Thyroid gland (tissue), 4 donors: ENCODE measurements at regions not wholly inside any gene's neighbourhood (a gene's known extent, or its start where the extent isn't known, plus 50 kb on each side); places are given as distances from the start of the nearest gene placed in this dataset.

Experiments used
- DNase-seq, 2 donors: peaks; one replicate each; pipeline ENCODE4 v3.0.0-alpha.2; 2019
- H3K27ac ChIP-seq, 3 donors: fragments of 200-600 bp; sonication (generic); 1 replicate in 2 of 3; 2 replicates in 1 of 3; pipeline ENCODE4 v1.5.1; 2016 to 2019; ENCODE audit warnings: mild to moderate bottlenecking in 1 of 3, moderate library complexity in 1 of 3
- H3K27me3 ChIP-seq: fragments of 200-600 bp; sonication (generic); one replicate; pipeline ENCODE4 v1.5.1; 2019
- H3K36me3 ChIP-seq, 2 donors: fragments of 200-600 bp; sonication (generic); one replicate each; pipeline ENCODE4 v1.5.1; 2016 to 2019
- H3K4me1 ChIP-seq, 2 donors: fragments of 200-600 bp; sonication (generic); one replicate each; pipeline ENCODE4 v1.5.1; 2017 to 2019
- H3K4me3 ChIP-seq, 3 donors: fragments of 200-600 bp; sonication (generic); replicated peaks in 1 of 3; 1 replicate in 2 of 3; 2 replicates in 1 of 3; pipeline ENCODE4 v1.5.1; 2016; ENCODE audit warnings: mild to moderate bottlenecking in 1 of 3
- H3K9me3 ChIP-seq: fragments of 200-600 bp; sonication (generic); one replicate; pipeline ENCODE4 v1.5.1; 2017
- POLR2A ChIP-seq, 2 donors: fragments of 450-650 bp; IDR thresholded peaks; one replicate each; pipeline ENCODE4 v1.6.1; 2017; ENCODE audit warnings: antibody characterized with exemption in 2 of 2, mild to moderate bottlenecking in 2 of 2, moderate library complexity in 1 of 2
- WGBS, 2 donors: methylation state at CpG; one replicate each; pipeline ENCODE4 v1.1.5; 2017; 5-methylcytosine and 5-hydroxymethylcytosine counted together
- intact Hi-C: fragments of 100-400 bp; cut with DNase I; formaldehyde crosslinking; loops from one replicate; pipeline ENCODE4 v1.15.1; 2023
- TF ChIP-seq, protein P1 (sequence below), 6 experiments: fragments of 200-600 bp in 3 of 6; fragments of 450-650 bp in 3 of 6; sonication (generic) in 3 of 6; IDR thresholded peaks; one replicate each; pipeline ENCODE4 v1.5.1; 2016 to 2019; ENCODE audit warnings: antibody characterized with exemption in 6 of 6, mild to moderate bottlenecking in 2 of 6, inconsistent platforms in 1 of 6, moderate library complexity in 1 of 6

DNA sequence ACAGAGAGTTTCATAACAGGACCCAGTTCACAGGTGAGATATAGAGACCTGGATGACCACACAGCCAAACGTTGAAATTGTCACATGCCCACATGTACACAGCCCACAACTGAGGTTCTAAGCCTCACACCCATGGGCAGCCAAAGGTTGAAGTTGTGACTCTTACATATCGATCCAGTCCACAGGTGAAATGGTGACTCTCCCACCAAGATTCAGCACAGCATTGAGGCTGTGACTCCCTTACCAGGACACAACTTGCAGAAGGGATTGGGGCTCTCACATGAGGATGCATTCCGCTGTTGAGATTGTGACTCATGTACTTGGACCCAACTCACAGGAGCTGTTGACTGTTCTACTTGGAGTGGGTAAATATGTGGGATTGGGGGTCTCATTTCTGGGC lies 1836.4 kb downstream of the TP53TG3F start:
- no peak overlapping the region for H3K4me3 ChIP-seq
- H3K27me3 ChIP-seq: no peaks in the 10 kb centered on the region
- H3K27ac ChIP-seq: no peak overlapping the region
- WGBS, 2 donors: 67 to 68% methylated on average over 3 of the region's 3 CpGs
- intact Hi-C loops: no loop called here
- no peak for DNase-seq
- no peaks in the 10 kb centered on the region for H3K9me3 ChIP-seq
- TF ChIP-seq, protein P1, sequence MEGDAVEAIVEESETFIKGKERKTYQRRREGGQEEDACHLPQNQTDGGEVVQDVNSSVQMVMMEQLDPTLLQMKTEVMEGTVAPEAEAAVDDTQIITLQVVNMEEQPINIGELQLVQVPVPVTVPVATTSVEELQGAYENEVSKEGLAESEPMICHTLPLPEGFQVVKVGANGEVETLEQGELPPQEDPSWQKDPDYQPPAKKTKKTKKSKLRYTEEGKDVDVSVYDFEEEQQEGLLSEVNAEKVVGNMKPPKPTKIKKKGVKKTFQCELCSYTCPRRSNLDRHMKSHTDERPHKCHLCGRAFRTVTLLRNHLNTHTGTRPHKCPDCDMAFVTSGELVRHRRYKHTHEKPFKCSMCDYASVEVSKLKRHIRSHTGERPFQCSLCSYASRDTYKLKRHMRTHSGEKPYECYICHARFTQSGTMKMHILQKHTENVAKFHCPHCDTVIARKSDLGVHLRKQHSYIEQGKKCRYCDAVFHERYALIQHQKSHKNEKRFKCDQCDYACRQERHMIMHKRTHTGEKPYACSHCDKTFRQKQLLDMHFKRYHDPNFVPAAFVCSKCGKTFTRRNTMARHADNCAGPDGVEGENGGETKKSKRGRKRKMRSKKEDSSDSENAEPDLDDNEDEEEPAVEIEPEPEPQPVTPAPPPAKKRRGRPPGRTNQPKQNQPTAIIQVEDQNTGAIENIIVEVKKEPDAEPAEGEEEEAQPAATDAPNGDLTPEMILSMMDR (IDR thresholded peaks at IDR 0.05): no peak
- no peak for TF ChIP-seq POLR2A (IDR thresholded peaks at IDR 0.05)
- no peaks in the 10 kb centered on the region for H3K36me3 ChIP-seq
- H3K4me1 ChIP-seq: no peaks in the 10 kb centered on the region

DNA sequence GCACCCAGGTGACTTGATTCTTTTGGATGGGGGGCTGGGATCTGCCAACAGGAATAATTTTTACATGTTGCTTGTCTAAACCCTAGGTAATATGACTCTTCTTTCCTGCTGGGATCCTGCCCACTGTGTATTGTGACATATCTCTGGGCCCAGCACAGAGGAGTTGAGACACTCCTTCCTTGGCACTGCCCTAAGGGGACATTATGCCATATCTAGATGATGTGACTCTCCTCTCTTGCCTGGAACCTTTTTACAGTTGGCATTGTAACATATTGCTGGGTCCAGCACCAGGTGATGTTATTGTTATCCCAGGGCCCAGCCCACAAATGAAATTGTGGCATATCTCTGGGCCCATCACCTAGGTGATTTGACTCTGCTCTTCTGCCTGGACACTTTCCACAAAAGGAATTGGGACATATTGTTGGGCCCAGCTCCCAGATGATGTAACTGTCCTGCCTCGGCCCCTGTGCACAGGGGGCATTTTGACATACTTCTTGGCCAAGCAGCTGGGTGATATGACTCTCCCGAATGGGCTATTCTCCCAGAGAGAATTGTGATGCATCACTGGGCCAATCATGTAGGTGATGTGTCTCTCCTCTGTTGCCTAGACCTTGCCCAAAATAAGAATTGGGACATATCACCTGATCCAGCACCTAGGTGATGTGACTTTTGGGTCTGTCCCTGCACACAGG lies 1837.7 kb downstream of the TP53TG3F start:
- Histone ChIP-seq H3K27me3 (no peaks in the 10 kb centered on the region), H3K9me3 (no peaks in the 10 kb centered on the region), H3K4me1 (no peaks in the 10 kb centered on the region), H3K27ac (no peak overlapping the region), H3K36me3 (no peaks in the 10 kb centered on the region), H3K4me3 (no peak overlapping the region)
- WGBS, 2 donors: 51 to 60% methylated on average over 2 of the region's 2 CpGs
- intact Hi-C loops: no loop called here
- TF ChIP-seq, protein P1 (IDR thresholded peaks at IDR 0.05): no peak
- TF ChIP-seq POLR2A (IDR thresholded peaks at IDR 0.05): no peak
- no peak for DNase-seq

DNA sequence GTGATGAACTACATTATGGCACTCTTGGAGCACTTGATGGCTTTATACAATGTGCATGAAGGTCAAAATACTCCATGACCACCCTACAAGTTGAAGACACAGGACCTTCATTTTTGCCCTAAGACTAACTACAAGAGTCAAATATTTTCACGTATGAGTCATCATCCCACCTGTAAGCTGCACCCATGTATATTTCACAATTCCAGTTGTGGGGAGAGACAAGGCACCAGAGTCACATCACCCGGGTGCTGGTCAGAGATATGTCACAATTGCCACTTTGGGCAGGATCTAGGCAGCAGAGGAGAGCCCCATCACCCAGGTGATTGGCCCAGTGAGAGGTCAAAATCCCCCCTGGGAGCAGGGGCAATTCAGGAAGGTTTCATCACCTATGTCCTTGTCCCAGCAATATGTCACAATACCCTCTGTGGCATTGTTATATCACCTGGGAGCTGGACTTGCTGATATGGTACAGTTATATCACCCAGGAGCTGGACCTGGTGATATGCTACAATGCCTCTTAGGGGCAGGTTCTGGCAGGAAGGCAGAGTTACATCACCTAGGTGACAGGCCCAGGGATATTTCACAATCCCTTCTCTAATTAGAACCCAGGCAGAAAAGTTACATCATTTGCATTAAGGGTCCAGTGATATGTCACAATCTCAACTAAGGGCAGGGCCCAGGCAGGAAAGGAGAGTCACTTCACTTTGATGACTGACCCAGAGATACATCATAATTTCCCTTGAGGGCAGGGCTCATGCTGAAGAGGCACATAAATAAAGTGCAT lies 1839.2 kb downstream of the TP53TG3F start:
- no peaks in the 10 kb centered on the region for H3K36me3 ChIP-seq
- WGBS, 2 donors: 63 to 75% methylated on average over 2 of the region's 2 CpGs
- TF ChIP-seq POLR2A (IDR thresholded peaks at IDR 0.05): no peak
- TF ChIP-seq, protein P1 (IDR thresholded peaks at IDR 0.05): no peak
- no peak for DNase-seq
- H3K27ac ChIP-seq: no peak overlapping the region
- no peaks in the 10 kb centered on the region for H3K27me3 ChIP-seq
- intact Hi-C loops: no loop called here
- H3K4me3 ChIP-seq: no peak overlapping the region
- H3K4me1 ChIP-seq: no peaks in the 10 kb centered on the region
- no peaks in the 10 kb centered on the region for H3K9me3 ChIP-seq

GRCh38 chr16:35302859-35303258 lies 1843.4 kb downstream of the TP53TG3F start:
- no peak for DNase-seq
- no peaks in the 10 kb centered on the region for H3K36me3 ChIP-seq
- TF ChIP-seq POLR2A (IDR thresholded peaks at IDR 0.05): no peak
- TF ChIP-seq, protein P1 (IDR thresholded peaks at IDR 0.05): no peak
- H3K4me3 ChIP-seq: no peak overlapping the region
- intact Hi-C loops: no loop called here
- no peaks in the 10 kb centered on the region for H3K9me3 ChIP-seq
- H3K27ac ChIP-seq: no peak overlapping the region
- H3K27me3 ChIP-seq: no peaks in the 10 kb centered on the region
- 17 to 33% methylated on average over 1 of the region's 1 CpG for WGBS, 2 donors
- no peaks in the 10 kb centered on the region for H3K4me1 ChIP-seq

DNA sequence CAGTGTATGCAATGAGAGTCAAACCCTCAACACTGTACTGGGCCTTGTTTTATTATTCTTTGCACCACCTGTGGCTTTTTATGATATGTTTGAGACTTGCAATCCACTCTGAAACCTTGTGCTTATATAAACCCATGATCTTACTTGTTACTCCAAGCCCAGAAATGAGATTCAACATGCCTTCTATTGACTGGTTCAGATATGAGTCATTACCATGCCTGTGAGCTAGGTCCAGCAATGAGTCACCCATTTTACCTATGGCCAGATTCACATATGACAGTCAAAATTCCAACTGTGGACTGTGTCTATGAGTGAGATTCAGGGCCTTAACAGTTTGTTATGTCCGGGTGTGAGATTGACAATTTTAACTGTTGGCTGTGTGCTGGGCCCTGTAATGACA lies 1846.1 kb downstream of the TP53TG3F start:
- Histone ChIP-seq H3K4me1 (no peaks in the 10 kb centered on the region), H3K27me3 (no peaks in the 10 kb centered on the region), H3K36me3 (no peaks in the 10 kb centered on the region), H3K4me3 (no peak overlapping the region), H3K9me3 (no peaks in the 10 kb centered on the region), H3K27ac (no peak overlapping the region)
- intact Hi-C loops: no loop called here
- no peak for TF ChIP-seq POLR2A (IDR thresholded peaks at IDR 0.05)
- TF ChIP-seq, protein P1 (IDR thresholded peaks at IDR 0.05): no peak
- WGBS, 2 donors: 50 to 53% methylated on average over 1 of the region's 1 CpG
- no peak for DNase-seq
